Pons (tissue), 1 donor: ENCODE measurements at regions not wholly inside any gene's neighbourhood (a gene's known extent, or its start where the extent isn't known, plus 50 kb on each side); places are given as distances from the start of the nearest gene placed in this dataset.

Experiments used
- DNase-seq: peaks from one replicate; pipeline ENCODE4 v3.0.0-alpha.2; 2016; ENCODE audit warnings: low spot score

DNA sequence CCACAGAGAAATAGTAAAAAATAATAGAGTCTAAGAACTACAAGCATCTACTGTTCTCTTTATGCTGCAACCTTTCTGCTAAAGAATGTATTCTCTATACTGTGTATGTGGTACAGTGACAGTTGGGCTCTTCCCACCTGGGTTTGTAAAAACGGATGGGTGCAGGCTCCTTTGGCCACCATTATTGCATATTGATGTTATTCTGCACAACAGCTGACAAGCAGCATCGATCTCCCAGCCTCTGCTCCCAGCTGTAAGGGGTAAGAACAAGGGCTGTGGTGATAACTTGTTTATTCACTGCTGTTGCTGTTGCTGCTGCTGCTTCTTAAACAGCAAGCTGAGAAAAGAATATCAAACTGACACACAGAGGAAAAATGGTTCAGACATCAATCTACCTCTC, 56.1 kb downstream of the KCNRG start:
- peak; percentile 56 for DNase-seq

DNA sequence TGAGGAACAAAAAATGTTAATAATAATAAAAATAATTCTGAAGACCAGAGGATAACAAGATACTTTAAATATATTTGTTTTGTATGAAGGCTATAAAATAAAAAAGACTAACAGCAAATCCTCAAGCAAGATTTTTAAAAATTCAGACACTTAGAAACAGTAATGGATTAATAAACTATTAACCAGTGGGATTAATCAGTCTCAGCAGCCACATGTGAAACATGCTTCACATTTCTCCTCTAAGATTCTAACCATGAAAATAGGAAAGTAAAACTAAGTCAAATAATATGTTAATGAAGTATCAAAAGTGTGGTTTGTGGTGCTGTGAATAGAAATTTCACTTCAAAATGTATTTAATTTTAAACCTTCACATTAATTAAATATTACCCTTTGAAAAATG, 57.4 kb downstream of the KCNRG start:
- no peak for DNase-seq

DNA sequence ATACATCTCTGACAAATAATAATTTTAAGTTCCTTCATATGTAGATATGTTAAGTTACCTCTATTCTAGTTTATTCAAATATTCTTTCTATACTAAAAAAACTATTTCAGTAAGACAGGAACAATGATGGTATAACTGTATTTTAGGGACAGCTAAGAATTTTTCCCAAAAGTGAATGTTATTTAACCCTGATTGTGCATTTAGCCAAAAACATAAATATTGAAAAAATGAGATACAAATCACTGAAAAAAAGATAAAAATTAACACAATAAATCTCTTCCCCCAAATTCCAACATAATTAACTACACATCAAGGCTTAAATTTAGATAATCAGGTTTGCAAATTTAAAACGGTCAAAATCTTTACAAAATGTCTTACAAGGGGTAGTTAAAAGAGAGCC, 58.1 kb downstream of the KCNRG start:
- no peak for DNase-seq

DNA sequence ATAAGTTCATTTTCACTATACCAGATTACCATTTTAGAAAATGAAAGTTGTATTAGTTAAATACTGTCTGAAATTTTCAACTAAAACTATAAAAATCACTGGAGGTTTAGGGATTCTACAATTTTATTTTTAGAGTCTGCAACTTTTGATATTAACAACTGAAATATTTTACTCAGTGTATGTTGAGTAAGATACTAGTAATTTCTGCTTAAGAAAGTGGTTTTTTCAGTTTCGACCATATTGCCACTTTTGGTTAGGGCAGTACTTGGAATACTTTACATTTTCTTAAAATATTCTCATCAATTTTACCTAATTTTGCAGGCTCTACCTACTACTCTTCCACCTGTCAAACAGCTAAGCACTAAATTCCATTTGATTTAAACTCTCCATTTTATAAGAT, 59.6 kb downstream of the KCNRG start:
- DNase-seq: no peak

DNA sequence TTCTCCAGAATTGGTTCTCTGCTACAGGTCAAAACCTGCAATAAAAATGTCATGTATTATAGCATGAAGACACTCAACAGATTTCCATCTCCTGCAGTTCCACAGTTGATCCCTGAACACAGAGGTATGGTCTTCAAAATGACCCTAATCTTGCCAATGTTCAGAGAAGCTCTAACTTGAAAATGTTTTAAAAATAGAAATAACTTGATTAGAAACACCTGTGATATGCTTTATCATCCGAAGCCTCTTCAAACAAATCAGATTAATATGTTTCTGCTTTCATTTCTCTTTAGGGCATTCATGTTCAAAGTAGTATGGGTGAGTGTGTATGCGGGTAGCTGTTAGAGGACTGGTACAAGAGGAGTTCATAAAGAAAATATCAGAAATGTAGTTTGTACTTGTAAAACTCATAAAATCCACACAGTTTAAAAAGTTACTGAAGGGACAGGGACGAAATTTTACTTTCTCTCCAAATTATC, 60.4 kb downstream of the KCNRG start:
- DNase-seq: no peak

DNA sequence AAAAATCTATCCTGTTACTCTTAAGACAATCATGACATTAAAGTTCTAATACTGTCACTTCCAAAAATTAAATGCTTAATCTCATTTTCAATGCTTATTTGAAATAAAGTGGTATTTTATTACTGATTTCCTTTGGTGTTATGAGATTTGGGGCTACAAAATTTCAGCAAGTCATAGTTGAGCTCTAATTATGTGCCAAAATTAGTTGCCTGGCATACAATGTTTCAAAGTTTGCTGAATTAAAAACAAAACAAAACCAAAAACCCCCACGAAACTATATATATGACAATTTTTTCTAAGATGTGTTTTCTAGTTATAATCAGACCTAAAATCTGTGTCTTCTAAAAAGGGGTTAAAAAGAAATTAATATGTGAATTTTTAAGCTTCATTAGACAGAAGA, 62.2 kb downstream of the KCNRG start:
- DNase-seq: no peak

DNA sequence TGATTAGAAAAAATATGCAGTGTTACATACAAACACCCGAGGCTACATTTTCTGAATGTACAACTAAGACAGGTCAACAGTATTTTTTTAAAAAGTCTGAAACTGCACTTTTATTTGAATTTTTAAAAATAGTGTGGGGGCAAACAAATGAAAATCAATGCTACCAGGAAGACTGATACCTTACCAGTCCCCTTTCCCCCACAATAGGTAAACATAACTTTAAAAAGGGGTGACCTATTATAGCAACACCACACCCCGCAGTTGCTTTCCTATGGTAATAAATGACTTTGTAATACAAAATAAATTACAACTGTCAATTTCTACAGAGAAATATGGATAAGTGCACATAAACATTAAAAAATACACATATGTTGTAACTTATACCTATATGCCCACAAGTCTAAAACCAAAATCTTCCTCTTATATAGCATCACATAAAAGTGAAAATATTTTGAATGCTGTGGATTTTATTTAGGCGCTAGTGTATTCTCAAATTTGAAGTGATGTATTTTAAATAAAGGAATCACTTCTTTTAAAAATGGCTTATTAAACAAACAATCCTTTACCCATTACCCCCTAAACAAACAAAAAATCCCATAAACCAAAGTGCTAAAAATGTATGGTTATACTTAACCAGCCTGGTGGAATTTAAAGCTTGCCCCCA, 63.1 kb downstream of the KCNRG start:
- no peak for DNase-seq

DNA sequence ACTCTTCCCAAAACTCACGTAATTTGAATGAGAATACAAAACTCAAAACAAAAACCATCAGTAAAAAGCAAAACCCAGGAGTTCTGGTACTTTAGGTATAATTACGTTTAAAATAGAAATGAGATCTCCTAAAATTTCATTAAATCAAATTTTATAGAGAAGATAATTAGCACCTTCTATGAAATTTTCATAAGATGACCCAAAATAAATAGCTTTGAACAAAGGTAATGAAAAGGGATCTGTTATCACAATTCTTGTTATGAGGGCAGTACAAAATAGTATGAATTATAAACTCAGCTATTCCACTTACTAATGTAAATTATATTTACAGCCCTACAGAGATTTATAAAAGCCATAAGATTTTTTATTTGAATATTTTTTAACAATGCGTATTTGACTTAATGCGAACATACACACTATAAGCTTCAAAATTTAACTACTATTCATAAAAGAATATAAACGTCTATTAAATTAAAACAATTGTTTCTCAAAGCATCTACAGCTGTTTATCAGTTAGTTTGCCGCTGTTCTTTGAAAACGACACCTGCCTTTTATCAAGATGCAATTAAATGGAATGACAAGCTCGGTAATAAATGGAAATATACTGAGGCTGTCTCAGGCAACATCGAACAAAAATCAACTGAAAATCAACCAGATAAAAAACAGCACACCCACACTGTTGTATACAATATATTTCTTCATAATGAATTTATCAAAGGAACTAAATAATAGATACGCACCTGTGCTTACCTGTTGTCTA, 63.8 kb downstream of the KCNRG start:
- DNase-seq: no peak

DNA sequence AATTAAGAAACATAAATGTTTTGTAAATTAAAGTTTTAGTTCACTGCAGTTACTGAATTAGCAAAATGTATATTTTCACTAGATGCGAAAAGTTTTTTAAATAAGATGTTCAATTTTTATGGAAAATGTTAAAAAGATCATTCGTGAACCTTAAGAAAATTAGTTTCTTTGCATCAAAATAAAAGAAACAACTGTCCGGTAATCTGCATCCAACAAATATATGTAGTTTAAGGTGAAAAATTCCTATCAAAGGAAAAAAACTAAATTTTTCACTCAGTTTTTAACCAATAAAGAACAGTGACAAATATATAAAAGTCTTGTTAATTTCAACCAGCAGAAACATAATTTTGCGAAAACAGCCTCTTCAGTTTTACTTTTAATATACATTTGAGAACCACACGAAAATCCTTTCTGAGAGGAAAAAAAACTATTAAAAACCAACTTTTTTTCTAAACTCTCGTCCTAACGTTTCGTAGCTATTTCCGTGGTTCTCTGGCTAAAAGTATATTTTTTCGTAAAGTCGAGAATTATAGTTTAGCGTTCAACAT, 64.5 kb downstream of the KCNRG start:
- DNase-seq: no peak

DNA sequence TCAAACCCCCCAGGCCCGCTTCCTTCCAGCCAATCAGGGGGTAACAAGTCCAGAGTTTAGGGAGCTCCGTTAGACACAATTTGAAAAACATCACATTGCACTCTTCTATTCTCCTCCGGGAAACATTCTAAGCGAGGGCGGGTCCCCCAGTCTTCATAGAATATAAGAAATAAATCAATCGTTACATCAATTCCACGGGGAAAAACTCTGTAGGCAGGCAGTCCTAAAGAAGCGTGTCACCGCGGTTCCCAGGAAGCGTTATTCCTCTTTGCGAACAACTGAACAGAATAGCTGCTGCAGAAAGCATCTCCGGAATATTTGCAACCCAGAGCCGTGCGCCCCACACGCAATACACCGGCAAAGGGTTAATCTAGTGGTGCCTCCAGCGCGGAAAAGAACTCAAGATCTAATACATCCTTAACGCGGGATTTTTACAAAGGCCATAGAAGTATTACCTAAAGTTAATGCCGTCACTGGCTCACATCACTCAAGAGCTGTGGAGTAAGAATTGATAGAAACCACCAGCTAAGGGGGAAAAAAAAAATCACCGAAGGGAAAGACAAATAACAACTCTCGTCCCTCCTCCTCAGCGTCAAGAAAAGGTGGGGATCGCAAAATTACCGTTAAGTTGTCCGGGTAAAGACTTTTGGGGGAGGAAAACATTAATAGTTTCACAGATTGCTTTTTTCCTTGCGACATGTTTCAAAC, 65.1 kb downstream of the KCNRG start:
- peak; percentile 46 for DNase-seq

DNA sequence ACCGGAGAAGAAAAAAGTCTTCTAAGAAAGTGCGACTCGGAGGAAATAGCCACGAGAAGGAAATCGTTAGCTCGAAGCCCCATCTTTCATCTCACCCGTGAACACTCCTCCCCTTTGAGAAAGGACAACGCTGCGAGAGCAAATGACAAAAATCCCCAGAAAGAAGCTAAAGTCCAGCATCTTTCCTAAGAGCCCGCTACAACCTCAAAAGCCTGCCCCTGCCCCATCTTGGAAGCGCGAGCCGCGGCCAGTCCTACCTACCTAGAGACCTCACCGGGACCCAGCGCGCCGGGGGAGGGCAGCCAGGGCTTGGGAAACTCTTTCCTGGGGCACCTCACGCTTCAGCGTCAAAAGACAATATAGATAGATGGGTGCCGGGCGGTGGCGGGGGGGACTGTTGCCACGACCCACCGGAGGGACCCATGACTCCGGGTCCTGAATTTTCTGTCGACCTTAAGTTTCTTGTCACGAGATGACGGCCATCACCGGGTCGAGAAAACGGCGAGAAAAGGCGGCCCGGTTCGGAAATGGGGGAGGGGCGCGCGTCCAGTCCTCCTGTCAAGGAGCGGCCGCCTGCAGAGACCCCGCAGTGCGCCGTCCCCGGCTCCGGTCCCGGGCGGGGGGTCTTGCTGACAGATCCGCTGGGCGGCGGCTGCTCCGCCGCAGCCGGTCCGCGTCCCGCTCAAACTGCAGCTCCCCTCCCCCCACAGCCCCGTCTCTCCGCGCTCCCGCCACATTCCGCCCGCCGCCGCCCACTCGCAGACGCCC, 65.9 kb downstream of the KCNRG start:
- DNase-seq: peak; percentile 53

DNA sequence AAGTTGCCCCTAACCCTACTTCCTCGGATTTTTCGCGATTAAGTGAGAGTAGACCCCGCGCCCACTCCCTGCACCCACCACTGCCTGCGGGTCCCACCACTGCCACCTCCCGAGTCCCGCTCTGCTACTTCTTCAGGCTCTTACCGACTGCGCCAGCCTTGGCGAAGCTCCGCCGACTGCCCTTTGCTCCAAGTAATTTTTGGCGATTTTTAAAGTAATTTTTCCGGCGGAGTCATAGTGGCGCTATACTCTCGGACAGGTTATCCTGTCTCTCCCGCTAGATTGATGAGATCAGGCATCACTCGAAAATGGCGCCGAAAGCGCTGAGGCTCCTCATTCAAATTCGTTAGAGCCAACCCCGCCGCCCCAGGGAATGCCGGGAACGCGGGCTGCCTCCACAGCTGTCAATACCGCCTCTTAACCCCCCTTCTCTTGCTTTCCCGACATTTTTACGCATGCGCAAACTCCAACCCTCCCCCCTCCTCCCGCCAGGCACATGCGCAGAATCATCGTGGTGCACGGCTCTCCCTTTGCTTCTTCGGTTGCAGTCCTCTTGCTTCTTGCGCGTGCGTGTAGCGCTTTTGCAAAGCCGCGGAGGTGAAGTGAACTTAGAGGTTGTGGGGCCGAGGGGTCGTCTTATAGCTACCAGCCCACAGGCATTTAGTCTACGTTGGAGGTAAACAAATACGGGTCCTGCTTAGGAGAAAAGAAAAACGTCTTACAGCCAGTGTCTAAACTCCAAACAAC, 66.6 kb downstream of the KCNRG start:
- peak; percentile 98 for DNase-seq

DNA sequence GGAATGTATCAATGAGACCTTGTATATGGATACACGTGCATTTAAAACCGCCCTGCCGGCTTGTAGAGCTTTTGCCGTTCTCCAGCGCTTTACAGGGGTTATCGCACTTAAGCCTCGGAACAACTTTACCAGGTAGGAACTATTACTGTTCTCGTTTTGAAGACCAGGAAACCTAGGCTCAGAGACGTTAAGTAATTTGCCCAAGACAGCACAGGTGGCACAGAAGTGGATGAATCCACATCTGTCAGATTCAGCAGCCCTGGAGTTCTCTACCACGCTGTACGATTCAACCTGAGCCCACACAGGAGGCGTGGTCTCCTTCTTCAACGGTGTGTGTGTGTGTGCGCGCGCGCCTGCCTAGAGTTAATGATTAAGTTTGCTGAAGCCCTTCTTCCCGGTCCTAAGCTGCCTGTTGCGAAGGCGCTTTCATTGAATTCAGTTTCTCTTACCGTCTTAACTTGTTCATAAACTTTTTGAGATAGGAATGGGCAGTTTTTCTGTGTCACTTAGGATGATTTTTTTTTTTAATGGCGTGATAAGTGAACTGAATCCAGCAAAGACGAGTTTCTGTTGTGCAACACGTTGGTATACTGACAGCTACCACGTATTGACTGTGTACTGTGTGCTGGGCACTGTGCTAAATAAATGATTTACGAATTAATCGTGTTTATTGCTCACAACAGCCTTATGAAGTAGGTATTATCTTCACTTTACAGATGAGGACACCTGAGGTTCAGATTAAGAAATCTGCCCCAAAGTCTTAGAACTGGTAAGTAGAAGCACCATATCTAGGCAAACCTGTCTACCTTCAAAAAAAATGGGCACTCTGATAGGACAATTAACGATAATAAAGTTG, 67.4 kb downstream of the KCNRG start:
- DNase-seq: no peak

DNA sequence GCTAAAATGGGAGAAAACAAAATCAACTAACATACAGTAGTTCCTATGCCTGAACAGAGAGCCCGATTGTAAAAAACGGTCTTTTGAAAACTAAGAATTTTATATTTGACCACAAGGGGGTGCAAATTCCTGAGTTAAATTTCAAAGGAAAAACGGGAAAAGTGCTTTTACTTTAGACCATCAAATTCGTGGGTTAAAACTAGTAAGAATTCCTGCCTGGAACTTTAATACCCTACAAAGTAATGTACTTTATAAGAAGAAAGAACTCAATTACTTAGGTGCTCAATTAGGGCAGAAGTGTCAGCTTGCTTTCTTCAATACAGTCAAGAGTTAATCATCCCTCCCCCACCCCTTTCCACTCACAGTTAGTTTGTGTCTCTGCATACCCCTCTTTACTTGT, 69.8 kb downstream of the KCNRG start:
- DNase-seq: peak; percentile 78

DNA sequence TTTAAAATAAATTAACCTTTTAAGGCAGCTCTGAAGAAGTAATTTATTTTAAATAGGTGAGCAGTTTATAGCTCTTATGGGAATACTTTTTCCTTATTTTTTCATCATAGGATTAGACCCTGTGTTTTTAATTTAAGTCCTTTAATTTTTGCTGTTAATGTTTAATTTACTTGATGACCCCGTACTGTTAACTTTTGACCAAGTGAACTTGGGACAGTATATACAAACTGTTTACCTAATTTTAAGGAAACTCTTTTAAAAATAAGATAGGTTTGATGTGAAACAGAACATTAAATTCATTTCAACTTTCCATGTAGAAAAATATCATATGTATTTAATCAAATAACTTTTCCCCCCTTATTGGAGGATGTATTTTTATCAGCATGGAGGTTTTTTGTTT, 74.4 kb downstream of the KCNRG start:
- DNase-seq: no peak

DNA sequence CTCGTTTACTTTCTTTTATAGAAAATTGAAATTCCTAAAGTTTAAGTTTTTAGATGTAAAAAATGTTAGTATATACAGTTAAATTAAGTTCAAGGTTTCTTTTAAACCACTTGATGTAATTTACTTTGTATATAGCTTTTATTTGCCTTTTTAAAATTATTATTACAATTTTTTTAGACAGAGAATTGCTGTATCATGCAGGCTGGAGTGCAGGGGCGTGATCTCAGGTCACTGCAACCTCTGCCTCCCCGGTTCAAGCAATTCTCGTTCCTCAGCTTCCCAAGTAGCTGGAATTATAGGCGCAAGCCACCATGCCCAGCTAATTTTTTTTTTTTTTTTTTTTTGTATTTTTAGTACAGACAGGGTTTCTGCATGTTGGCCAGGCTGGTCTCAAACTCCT, 75.0 kb downstream of the KCNRG start:
- no peak for DNase-seq

DNA sequence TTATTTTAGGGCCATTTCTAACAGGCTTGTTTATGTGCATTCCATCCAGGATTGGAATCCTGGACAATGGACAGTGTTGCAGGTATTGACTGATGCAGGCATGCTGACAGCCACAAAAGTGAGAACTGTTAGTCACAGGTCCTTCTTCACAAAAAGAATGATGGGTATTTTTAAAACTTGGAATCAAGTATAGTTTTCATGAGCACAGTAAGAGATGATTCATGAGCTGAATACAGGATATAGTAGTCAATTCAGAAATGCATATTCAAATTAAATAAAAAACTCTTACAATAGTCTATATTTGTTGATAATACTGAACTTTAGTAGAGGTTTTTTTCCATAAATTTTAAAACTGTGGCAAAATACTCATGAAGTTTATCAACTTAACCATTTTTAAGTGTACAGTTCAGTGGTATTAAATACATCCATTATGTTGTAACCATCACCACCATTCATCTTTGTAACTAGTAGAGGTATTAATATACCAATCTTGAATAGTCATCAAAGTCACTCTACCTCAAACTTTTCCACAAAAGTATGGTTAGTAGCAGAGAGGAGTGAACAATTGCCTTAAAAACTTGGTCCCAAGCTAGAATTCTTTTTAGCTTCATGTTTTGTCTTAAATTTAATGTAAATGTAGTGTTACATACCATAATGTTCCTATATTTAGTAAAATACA, 79.5 kb downstream of the KCNRG start:
- DNase-seq: no peak

DNA sequence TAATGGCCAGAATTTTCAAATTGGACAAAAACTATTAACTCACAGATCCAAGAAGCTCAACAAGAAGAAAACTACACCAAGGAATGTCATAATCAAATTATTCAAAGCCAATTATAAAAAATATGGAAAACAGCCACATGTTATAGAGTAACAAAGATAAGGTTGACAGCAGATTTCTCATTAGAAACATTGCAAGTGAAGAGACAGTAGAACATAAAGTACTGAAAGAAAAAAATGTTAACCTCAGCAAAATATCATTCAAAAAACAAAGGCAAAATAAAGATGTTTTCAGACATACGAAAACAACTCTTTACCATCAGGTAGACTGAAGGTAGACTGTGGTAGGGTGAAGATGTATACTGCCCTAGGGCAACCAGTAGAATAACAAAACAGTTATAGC, 83.4 kb downstream of the KCNRG start:
- DNase-seq: no peak

DNA sequence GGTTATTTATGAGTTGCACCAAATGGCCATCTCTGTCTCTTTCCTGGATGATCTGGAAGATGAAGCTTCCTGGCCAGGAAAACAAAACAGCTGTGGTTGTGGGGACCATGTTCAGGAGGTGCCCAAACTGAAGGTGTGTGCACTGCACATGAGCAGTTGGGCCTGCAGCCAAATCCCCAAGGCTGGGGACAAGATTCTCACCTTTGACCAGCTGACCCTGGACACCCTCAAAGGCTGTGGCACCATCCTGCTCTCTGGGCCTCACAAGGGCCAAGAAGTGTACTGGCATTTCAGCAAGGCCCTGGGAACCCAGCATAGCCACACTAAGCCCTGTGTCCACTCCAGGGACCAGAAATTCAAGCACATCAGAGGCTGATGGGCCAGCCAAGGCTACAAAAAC, 84.2 kb downstream of the KCNRG start:
- DNase-seq: no peak

DNA sequence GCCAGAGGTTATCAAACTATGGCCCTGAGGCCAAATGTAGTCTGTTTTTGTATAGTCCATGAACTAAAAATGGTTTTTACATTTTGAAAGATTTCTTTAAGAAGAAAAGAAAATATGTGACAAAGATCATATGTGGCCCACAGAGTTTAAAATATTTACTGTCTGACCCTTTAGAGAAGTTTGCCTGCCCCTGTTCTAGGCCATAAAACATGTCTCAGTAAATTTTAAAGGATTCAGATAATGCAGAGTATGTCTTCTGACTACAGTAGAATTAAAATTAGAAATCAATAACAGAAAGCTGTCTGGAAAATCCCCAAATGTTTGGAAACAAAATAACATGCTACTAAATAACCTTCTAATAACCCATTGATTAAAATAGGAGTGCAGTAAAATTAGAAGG, 86.3 kb downstream of the KCNRG start:
- DNase-seq: no peak
